GM04504 (cell line): ENCODE measurements at regions not wholly inside any gene's neighbourhood (a gene's known extent, or its start where the extent isn't known, plus 50 kb on each side); places are given as distances from the start of the nearest gene placed in this dataset.

Experiments
- DNase-seq: peaks from one replicate; pipeline ENCODE4 v3.0.0-alpha.2; 2012; ENCODE audit warnings: low read depth

DNA sequence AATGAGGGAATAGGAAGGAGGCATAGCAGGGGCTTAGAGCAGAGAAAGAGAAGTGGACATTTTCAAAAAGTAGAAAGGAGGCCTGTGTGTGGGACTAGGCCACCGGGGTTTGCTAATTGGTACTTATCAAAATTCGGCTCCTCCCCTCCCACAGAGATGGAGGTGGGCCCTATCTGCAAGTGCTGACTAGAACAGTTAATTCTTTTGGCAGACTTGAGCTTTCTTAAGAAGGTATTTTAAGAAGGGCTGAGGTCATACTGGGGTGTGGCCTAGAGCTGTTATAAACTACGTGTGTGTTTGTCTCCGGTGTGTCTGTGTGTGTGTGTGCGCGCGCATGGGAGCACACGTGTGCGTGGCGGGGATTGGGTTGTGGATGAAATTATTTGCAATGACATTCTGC lies 1086.5 kb downstream of the EFNA5 start:
- DNase-seq = no peak

DNA sequence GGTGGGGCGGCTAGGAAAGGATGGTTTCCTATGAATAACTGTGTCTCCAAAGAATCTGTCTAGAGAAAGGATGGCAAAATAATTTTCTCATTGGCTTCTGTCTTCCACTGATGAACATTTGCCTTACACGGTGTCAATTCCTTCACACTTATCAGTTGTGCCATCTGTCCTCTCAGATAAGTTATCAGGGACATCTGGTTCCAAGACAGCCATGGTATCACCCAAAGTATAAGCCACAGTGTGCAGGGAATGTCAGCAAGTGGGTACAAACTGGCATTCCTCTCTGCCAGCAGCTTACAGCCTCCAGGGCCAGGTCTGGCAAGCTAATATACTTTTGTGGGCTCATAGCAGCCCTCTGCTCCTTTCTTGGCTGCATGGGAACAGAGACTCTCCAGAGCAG lies 1092.0 kb downstream of the EFNA5 start:
- DNase-seq = no peak

DNA sequence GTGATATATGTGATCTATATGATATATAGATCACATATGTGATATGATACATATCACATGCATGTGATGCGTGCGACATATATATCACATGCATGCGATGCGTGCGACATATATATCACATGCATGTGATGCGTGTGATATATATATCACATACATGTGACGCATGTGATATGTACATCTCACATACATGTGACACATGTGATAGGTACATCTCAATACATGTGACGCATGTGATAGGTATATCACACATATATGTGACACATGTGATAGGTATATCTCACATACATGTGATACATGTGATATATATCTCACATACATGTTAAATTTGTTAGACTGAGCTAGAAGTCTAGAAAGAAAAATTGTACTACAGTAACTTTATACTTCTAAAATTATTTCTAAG lies 1095.9 kb downstream of the EFNA5 start:
- DNase-seq = no peak

DNA sequence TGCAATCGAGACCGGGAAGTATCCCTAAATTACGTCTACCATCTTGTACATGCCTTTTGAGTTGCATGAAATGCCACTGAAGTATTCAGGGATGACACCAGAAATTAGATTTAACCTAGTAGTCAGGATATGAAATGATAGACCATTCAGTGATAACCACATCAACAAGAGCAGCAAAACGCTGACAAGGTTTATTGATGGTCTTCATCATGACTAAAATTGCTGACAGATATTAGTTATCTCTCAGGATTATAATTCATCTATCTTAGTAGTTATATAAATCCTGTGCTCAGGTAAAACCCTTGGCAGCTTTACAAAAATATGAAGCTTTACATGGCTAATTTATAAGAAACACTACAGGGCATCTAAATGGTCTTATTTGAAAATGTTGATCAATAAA lies 1104.7 kb downstream of the EFNA5 start:
- no peak for DNase-seq

DNA sequence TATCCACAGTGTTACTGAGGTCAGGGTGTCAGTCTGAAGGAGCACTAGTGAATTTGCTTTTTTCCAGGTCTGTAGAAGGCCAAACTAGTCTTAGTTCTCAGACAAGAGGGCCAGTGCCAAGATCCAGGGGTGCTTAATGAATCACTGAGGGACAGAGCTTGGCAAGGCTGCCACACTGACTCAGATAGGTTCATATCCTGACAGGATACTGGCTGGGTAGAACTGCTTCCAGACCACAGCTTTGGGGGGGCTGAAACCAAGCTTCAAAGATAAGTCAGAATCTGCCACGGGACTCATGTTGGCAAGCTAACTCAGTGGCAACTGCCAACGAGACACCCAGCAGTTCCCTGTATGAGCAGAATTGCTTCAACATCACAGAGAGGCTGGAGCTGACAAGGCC lies 1125.4 kb downstream of the EFNA5 start:
- DNase-seq = no peak

DNA sequence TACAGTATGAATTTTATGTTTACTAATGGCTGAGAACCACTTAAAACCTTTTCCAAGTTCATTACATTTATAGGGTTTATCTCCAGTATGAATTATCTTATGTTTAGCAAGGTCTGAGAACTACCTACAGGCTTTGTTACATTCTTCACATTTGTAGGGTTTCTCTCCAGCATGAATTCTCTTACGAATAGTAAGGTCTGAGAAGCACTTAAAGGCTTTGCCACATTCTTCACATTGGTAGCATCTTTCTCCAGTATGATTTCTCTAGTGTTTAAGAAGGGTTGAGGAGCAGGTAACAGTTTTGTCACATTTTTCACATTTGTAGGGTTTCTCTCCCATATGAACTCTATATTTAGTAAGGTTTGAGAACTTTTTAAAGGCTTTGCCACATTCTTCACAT lies 1127.4 kb downstream of the EFNA5 start:
- DNase-seq = no peak

DNA sequence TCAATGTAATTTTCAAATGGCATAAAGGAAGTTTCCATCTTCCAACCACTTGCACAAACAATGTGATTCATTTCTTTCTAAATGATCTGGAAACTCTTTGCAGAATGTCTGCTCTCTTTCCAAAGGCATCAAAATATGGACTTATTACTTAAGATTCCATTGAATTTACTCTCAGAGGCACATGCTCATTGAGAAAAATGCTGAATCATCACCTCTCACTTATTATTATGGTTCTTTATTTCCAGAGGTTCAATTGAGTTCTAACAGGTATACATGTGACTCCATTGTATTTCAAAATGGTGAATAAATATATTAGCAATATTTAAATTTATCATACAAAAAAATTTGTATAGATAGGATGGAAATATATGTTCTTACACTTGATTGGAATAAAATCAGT lies 1140.6 kb downstream of the EFNA5 start:
- no peak for DNase-seq

DNA sequence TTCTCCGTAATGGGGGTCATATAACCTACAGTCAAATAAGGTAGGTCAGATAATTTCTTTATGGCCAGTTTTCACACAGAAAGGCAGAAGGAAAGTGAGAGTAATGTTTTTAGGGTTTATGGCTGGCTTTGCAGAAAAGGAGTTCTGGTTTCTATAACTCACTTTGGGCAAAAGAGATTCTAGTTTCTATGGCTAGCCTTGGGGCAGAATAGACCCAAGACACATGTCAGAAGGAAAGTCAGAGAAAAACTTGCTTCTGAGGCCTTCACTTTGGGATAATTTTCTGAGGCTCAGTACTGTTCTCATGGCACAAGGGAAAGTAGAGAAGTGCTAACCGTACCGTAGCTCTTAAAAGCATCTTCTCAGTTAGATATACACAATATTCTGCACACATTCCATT lies 1145.3 kb downstream of the EFNA5 start:
- no peak for DNase-seq

DNA sequence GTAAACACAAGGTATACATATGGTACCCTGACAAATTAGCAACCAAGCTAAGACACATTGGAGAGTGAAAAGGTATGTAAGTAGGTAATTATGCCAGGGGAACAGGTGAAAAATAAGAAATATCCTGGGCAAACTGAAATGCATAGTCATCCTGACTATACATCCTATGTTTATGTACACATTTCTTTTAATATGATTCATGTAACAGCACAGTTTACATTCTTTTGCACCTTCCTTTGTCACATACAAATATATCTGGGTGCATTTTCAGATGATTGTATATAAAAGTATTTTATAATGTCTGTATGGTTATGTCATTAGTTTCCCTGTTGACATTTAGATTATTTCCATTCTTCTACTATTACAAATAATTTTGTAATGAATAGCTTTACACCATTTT lies 1146.9 kb downstream of the EFNA5 start:
- DNase-seq = no peak

DNA sequence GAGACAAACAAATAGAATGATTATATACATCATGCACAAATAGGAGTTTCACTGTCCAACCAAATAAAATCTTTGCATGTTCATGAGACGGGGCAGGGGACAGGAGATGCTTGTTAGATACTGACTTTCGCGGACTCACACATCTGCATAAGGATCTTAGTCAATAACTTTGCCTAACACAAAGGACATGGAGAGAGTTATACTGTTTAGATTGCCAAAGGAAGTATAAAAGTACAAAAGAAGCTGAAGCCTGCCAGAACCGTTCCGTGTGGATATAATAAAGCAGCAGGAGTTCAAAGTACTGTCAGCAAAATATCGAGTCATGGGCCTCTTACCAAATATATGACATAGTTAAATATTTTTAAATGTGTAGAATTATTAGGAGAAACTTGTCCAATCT lies 1148.4 kb downstream of the EFNA5 start:
- no peak for DNase-seq

DNA sequence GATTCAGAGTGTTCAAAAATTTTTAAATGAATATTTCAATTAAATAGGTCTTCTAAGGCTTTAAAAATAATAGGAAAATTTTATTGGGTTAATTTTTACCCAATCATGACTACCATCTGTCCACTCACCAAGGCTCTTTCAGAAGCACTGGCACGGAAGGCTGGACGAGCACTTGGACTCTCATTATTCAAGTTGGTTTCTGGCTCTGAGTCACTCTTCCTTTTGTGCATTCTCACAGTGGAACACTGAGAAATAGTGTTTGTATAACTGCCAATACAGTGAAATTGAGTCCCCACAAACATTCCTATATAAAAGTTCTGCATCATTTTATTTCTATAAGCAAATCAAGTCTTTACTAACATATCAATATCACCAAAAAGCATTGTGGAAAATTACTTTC lies 1149.0 kb downstream of the EFNA5 start:
- peak; percentile 38 for DNase-seq

DNA sequence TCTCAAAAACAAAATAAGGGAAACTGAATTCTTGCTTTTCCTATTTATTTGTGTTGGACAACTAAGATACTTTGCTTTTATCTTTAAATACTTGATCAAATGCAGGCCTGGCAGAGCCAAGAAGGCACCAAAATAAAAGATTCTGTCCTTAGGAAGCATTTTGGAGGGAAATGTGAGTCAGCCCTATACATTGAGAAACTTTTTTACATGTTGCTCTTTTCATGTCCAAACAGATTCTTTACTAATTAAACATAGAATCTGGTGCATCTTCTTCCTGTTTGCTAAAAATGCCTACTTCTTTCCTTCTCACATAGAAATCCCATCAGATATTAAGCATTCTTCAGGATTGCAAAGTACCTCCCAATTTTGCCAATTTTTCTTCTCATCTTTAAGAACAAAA lies 1160.4 kb downstream of the EFNA5 start:
- no peak for DNase-seq

DNA sequence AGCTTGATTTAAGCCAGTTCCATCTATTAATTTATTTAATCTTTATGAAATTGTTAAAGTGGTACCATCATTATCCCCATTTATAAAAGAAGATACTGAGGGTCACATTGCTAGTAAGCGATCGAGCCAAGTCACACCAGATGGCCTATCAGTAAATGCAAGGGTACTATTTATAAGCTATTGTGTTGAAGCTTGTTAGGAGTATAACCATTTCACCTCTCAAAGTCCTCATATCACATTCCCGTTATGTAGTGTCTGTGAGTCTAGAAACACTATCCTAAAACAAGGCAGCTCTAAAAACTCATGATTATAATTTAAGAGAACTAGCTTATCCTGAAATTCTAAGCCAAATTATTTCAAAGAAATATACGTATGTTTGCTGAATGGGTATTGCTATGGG lies 1161.8 kb downstream of the EFNA5 start:
- DNase-seq = no peak

DNA sequence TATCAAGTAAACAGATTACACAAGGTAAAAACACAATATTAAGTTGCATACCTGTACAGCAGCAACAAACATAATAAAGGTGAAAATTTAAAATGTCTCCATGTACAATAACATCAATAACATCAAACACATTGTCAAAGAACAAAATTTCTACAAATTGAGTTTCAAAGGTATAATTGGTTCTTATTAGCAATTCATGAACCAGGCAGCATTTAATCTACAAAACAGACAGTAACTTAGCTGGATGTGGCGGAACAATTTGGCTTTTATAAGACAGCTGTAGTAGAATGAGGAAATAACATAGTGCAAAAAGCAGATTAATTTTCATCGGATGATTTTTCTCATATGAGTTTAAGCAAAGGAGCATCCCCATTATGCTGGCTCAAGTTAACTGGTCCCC lies 1176.8 kb downstream of the EFNA5 start:
- no peak for DNase-seq

DNA sequence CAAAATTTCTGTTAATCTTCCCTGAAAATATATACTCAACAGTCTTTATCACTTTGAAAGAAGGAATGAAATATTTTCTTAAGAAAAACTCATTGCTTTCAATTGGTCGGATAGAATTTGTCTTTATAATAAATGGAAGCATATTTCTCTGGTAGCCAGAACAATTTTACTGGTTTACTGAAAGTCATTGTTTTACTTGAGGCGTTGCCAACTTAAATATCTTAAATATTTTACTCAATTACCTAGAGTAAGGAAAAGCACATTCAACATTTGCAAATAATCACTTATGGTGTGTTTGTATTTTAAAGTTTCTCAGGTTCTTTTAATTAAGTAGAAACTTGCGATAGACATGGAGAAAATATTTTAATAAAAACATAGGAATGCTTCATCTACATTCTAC lies 1181.7 kb downstream of the EFNA5 start:
- no peak for DNase-seq

DNA sequence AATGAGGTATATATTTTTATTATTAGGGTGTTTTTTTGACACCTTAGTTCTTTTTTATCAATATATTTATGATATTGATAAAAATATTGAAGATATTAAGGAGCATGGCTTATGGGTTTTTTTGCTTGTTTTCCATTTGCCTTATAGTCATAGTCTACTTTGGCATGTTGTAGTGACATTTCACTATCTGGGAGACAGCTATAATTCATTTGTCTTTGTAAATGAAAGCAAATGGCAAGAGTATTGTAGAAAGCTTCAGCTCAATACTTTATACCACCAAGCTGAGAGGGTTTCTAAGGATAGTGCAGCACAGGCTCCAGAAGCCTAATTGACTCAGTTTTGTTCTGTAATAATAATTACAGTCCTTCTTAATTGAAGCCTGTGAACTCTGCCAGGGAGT lies 1182.3 kb downstream of the EFNA5 start:
- DNase-seq = no peak

DNA sequence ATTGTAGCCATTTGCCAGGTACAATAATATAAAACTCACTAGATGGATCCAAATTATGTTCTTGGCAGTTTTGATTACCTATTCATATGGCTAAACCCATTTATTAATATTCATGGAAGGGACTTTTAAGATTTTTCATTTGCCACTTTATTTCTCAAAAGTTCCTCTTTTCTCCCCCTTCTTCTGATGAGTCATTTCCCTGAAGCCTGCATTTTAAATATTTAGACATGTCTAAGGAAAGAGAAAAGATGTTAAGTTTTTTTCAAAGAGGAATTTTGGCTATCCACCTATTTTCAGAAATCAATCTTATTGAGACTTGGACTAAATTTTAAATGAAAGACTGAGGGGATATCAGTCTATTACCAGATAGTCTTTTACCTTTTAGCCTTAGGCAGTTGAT lies 1189.4 kb downstream of the EFNA5 start:
- DNase-seq = no peak

DNA sequence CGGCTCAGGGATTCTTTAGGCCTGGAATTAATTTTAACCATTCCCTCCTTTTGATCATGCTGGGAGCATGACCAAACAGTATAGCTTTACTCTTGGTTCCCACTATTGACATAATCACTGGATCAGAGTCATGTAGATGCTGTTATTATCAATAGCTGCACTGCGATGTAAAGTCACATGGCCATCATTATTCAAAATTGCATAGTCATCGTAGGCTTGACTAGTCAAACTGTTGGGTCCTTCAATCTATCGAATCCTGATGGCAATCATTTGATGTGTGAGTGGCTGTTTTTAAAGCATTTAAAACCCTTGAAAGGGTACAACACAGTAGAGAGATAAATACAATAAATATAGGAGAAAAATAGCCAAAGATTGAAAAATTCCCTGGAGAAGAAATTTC lies 1194.1 kb downstream of the EFNA5 start:
- DNase-seq = no peak

DNA sequence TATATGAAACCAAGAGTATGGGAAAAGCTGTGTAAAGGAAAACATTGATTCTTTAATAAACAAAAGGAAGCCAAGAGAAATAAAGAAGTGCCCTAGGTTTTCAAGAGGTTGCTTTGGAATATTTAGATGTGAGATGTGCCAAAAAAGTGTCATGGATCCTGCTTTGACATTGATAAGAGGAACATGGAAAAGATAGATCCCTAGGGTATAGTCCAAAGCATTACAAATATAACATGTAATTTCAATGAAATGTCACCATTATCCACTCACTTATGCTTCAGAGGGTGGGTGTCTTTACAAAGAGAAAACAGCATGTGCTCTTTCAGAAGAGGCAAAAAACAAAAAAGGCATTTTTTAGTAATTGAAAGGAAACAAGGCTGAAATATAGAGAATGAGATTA lies 1196.7 kb downstream of the EFNA5 start:
- DNase-seq = no peak

DNA sequence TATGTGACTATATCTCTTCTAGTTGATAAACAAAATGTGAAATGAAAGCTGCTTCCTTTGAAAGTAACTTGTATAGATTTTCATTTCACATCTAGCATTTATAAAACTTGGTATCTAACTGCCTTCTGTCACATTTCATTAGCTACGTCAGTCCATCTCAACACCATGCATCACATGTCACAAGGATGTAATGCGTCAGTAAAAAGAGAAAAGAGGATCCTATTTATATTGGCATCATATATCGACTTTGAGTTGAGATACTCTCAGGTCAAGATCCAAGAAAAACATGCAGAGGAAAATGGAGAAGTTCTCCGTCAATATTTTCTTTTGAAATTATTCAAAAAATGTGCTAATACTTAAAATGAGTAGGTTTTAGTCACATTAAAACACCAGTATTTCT lies 1211.2 kb downstream of the EFNA5 start:
- no peak for DNase-seq

DNA sequence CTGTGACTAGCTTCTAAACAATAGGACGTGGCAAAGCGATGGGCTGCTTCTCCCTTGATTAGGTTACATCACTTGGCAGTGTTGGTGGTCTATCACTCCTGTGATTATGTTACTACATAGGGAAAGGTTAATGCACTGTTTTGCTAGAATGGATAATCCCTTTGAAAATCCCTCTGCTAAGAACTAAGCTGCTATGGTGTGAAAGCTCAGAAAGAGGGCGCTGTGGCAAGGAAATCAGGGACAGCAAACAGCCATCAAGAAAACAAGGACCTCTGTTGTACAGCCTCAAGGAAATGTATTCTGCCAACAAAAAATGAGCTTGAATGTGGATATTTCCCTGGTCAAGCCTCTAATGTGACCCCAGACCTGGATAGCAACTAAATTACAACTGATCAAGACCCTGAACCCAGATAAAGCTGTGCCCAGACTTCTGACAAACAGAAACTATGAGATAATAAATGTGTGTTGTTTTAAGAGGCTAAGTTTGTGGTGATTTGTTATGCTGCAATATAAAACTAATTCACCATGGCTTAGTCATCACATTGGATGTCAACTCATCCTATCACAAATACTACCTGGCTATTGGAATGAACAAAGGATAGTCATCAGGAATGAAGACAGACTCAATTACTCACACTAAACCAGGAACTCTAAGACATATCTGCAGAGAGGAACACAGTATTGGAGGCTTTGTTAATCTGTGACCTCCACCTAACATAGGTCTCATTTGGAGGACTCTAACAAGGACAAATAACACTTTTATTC lies 1215.9 kb downstream of the EFNA5 start:
- DNase-seq = no peak

DNA sequence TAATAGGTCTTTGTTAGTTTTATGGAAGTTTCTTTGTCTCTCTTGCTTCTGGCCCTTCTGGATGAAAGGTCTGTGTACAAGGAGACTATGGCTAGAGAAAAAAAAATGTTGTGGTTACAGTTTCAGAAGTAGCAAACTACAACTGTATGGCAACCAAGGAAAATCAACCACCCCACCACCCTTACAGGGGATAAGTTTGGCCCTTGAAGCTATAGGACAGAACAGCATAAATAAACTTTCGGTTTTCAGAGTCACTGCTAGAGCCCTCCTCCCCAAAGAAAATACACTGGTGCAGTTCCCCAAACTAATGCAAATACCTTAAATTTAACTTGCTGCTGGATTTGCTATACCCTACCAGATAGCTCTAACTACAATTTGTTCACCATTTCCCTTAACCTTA lies 1216.7 kb downstream of the EFNA5 start:
- DNase-seq = no peak

DNA sequence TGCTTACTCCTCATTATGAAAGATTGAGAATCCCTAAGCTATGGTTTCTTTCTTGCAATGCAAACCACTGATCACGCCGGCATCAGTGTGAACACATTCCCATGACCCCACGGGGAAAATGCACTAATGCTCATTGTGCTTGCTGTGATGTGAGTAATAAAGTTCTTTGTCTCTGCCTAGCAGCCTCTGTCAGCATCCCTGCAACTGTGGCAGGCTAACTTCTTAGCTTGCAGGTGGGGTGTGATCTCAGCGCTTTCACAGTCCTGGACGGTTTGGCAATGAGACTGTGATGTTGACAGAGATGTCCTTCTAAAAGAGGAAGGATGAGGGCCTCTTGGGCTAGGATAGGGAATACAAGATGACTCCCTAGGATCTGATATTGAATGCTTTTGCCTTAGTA lies 1218.7 kb downstream of the EFNA5 start:
- no peak for DNase-seq

DNA sequence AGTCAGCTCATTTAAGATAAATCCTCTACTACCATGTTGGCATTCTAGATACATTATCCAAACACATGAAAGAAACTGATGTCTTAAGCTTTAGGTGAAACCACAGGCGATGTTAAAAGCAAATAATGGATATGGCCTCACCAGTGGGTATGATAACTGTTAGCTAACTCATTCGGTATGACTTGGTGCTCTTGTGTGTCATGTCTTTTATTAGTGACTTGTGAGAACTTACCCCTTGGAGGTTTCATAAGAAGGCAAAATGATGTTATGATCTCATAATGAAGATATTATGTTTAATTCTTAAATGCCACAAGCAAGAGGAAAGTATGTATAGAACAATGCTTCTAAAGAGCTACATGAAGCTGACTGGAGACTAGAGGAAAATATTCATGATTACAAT lies 1227.0 kb downstream of the EFNA5 start:
- no peak for DNase-seq

DNA sequence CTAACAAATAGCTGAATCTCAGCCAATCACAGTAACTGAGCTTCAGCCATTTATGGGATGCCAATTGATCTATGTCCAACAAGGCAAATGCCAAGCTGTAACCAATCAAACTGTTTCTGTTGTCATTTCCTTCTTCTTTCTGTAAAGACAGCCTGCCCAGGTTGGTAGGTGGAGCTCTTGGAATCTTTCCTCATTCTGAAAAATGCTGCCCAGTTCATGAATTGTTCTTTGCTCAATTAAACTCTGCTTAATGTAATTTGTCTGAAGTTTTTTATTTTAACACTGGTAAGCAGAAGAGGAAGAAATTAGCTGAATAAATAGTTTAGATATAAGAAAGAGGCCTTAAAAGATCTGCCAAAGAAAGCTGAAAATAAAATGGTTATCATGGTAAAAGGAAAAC lies 1235.6 kb downstream of the EFNA5 start:
- no peak for DNase-seq
